Lung (tissue), 11 donors: ENCODE measurements at regions not wholly inside any gene's neighbourhood (a gene's known extent, or its start where the extent isn't known, plus 50 kb on each side); places are given as distances from the start of the nearest gene placed in this dataset.

Experiments
- ATAC-seq: fragments of 200-7000 bp; cut with Tn5 transposase; one replicate; pipeline ENCODE4 v1.9.1; 2020; ENCODE audit warnings: moderate number of reproducible peaks; ENCODE audit not compliant: insufficient read depth, low FRiP score
- DNase-seq, 3 donors: peaks; one replicate each; pipeline ENCODE4 v3.0.0-alpha.2; 2013 to 2017
- H3K27ac ChIP-seq, 2 donors: one replicate each; pipeline ENCODE4 v1.5.1; 2013; ENCODE audit warnings: mild to moderate bottlenecking in 2 of 2, moderate library complexity in 2 of 2, control low read depth in 1 of 2, inconsistent platforms in 1 of 2, low read depth in 1 of 2, low read length in 1 of 2
- H3K27me3 ChIP-seq, 3 donors: one replicate each; pipeline ENCODE4 v1.5.1; 2013; ENCODE audit warnings: low read length in 2 of 3; ENCODE audit not compliant: control insufficient read depth in 3 of 3, insufficient read depth in 3 of 3
- H3K36me3 ChIP-seq, 4 donors: one replicate each; pipeline ENCODE4 v1.5.1; 2013; ENCODE audit warnings: low read length in 4 of 4, mild to moderate bottlenecking in 1 of 4, moderate library complexity in 1 of 4; ENCODE audit not compliant: control insufficient read depth in 4 of 4, insufficient read depth in 4 of 4
- H3K4me1 ChIP-seq, 5 donors: one replicate each; pipeline ENCODE4 v1.5.1; 2013; ENCODE audit warnings: low read length in 5 of 5, mild to moderate bottlenecking in 2 of 5, moderate library complexity in 1 of 5; ENCODE audit not compliant: control insufficient read depth in 5 of 5, insufficient read depth in 5 of 5
- H3K4me3 ChIP-seq: one replicate; pipeline ENCODE4 v1.5.1; 2013; ENCODE audit warnings: mild to moderate bottlenecking, control low read depth, moderate library complexity
- H3K9ac ChIP-seq, 2 donors: one replicate each; pipeline ENCODE4 v1.5.1; 2013; ENCODE audit warnings: low read length in 2 of 2, control low read depth in 1 of 2; ENCODE audit not compliant: insufficient read depth in 1 of 2
- H3K9me3 ChIP-seq, 4 donors: one replicate each; pipeline ENCODE4 v1.5.1; 2013; ENCODE audit warnings: low read length in 3 of 4, mild to moderate bottlenecking in 1 of 4, moderate library complexity in 1 of 4; ENCODE audit not compliant: control insufficient read depth in 4 of 4, insufficient read depth in 3 of 4
- WGBS, 2 donors: extraction: QIAGEN DNeasy Blood & Tissue Kit; methylation state at CpG; one replicate each; pipeline ENCODE4 v1.1.7; 2013; 5-methylcytosine and 5-hydroxymethylcytosine counted together
- TF ChIP-seq, protein P1 (sequence below): IDR thresholded peaks from 2 replicates; pipeline ENCODE4 v1.5.1; 2012; ENCODE audit warnings: mild to moderate bottlenecking; ENCODE audit errors: control extremely low read depth, extremely low read depth
- donor health status: control.
- donor health status: control.
- donor health status: Bipolar disorder and iron deficiency.
- donor health status: healthy.
- donor health status: DM: yes; HTN: yes; CAD: no.

GRCh38 chr12:25018146-25018545 lies 69.2 kb upstream of the BCAT1 start:
- Histone ChIP-seq H3K9ac (no peak overlapping the region), H3K27ac (no peak overlapping the region), H3K4me1 (no peaks in the 10 kb centered on the region), H3K4me3 (no peak overlapping the region), H3K27me3 (no peaks in the 10 kb centered on the region), H3K9me3 (peaks cover 0 to 9% (median 8%) of the 10 kb centered on the region in 4 donors), H3K36me3 (no peaks in the 10 kb centered on the region)
- no peak for ATAC-seq
- TF ChIP-seq, protein P1, sequence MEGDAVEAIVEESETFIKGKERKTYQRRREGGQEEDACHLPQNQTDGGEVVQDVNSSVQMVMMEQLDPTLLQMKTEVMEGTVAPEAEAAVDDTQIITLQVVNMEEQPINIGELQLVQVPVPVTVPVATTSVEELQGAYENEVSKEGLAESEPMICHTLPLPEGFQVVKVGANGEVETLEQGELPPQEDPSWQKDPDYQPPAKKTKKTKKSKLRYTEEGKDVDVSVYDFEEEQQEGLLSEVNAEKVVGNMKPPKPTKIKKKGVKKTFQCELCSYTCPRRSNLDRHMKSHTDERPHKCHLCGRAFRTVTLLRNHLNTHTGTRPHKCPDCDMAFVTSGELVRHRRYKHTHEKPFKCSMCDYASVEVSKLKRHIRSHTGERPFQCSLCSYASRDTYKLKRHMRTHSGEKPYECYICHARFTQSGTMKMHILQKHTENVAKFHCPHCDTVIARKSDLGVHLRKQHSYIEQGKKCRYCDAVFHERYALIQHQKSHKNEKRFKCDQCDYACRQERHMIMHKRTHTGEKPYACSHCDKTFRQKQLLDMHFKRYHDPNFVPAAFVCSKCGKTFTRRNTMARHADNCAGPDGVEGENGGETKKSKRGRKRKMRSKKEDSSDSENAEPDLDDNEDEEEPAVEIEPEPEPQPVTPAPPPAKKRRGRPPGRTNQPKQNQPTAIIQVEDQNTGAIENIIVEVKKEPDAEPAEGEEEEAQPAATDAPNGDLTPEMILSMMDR = no peak
- DNase-seq = no peak
- WGBS, 2 donors = 88 to 92% methylated on average over 3 of the region's 3 CpGs

DNA sequence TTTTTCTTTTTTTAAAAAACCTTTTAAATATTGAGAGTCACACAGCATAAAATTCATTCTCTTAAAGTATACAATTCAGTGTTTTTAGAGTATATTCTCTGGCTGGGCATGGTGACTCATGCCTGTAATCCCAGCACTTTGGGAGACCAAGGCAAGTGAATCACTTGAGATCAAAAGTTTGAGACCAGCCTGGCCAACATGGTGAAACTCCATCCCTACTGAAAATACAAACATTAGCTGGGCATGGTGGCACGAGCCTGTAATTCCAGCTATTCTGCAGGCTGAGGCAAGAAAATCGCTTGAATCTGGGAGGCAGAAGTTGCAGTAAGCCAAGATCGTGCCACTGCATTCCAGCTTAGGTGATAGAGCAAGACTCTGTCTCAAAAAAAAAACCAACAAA lies 68.4 kb upstream of the BCAT1 start:
- no peak for ATAC-seq
- no peak for DNase-seq

DNA sequence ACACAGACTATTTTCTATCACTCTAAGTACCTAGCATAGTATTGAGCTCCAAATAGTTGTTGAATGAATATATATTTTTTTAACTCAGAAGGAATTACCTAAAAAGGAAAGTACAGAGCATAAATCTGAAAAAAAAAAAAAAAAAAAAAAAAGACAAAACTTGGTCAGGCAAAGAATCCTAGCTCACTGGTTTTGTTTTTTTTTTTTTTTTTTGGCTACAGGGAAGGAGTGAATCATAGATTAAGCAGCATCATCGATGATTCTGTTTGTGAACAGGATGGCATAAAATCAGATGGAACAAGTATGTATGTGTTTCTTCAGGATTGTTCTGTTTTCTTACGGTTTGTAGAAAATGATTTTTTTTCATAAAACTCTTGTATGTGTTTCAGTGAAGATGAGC lies 66.1 kb upstream of the BCAT1 start:
- Histone ChIP-seq H3K4me3 (no peak overlapping the region), H3K4me1 (no peaks in the 10 kb centered on the region), H3K9me3 (peaks cover 0 to 9% (median 7%) of the 10 kb centered on the region in 4 donors), H3K27me3 (no peaks in the 10 kb centered on the region), H3K36me3 (no peaks in the 10 kb centered on the region), H3K9ac (no peak overlapping the region), H3K27ac (no peak overlapping the region)
- no peak for DNase-seq
- TF ChIP-seq, protein P1 = no peak
- ATAC-seq = no peak
- WGBS, 2 donors = 90 to 97% methylated on average over 2 of the region's 2 CpGs

More for the DNA sequence above, 68.4 kb upstream of the BCAT1 start:
- no peaks in the 10 kb centered on the region for H3K36me3 ChIP-seq
- no peak overlapping the region for H3K27ac ChIP-seq
- H3K27me3 ChIP-seq = no peaks in the 10 kb centered on the region
- peaks cover 0 to 9% (median 8%) of the 10 kb centered on the region in 4 donors for H3K9me3 ChIP-seq
- no peak overlapping the region for H3K9ac ChIP-seq
- 77 to 91% methylated on average over 3 of the region's 3 CpGs for WGBS, 2 donors
- H3K4me1 ChIP-seq = no peaks in the 10 kb centered on the region
- TF ChIP-seq, protein P1 = no peak
- H3K4me3 ChIP-seq = no peak overlapping the region

GRCh38 chr12:25013061-25013460 lies 64.2 kb upstream of the BCAT1 start:
- Histone ChIP-seq H3K4me3 (no peak overlapping the region), H3K9me3 (peaks cover 0 to under 1% (median 0%) of the 10 kb centered on the region in 4 donors), H3K36me3 (no peaks in the 10 kb centered on the region), H3K27ac (no peak overlapping the region), H3K9ac (no peak overlapping the region), H3K4me1 (no peaks in the 10 kb centered on the region), H3K27me3 (no peaks in the 10 kb centered on the region)
- DNase-seq = no peak
- ATAC-seq = no peak
- TF ChIP-seq, protein P1 = no peak
- WGBS, 2 donors = 91 to 95% methylated on average over 4 of the region's 4 CpGs
